GM21576 (cell line): ENCODE measurements at regions not wholly inside any gene's neighbourhood (a gene's known extent, or its start where the extent isn't known, plus 50 kb on each side); places are given as distances from the start of the nearest gene placed in this dataset.
"Not testable (repeated sequence)": the region's sequence is repeated elsewhere in the genome, so short reads cannot be mapped to it uniquely, and the experiment has no call there.

Source experiments
- ATAC-seq: cut with Tn5 transposase; IDR thresholded peaks from one replicate; pipeline ENCODE4 v1.9.1; 2021; ENCODE audit warnings: mild to moderate bottlenecking, moderate library complexity; ENCODE audit not compliant: unreplicated experiment

DNA sequence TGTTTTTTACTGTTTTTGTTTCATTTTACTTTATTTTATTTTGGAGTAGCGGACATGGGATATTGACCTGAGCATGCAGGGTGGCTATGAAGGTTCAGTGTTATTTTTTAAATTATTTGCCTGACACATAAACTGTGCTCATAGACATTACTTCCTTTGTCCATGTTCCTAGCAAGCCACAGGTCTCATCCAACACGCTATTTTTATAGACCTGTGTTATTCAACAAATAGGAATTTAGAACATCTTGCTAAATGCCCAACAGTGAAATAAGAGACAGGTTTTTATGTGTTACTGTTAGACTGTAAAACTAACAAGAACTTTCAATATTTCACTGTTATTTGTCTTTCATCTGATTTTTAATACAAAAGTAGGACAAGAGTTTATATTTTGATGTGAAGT is 756.4 kb downstream of the KCNT2 start:
- ATAC-seq, result no peak

GRCh38 chr1:195851016-195851601 is 757.1 kb downstream of the KCNT2 start:
- ATAC-seq, result no peak

DNA sequence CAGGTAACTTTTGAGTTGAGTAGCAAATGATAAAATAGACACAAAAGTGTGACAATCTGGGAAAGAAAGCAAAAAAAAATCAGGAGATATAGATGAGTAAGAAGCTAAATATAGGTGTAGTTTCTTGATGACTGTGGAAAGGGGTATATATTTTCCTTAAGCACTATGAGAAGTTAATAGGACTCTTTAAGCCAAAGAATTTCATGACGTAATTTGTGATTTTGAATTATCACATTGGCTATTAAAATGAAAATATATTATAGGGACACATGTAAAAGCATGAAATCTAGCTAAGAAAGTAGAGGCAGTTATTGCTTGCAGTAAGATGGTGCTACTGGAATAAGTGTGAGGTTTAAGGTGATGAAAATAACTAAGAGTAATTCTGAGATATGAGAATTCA is 759.1 kb downstream of the KCNT2 start:
- ATAC-seq, result no peak

GRCh38 chr1:195847957-195848875 is 760.0 kb downstream of the KCNT2 start:
- not testable (repeated sequence) for ATAC-seq

DNA sequence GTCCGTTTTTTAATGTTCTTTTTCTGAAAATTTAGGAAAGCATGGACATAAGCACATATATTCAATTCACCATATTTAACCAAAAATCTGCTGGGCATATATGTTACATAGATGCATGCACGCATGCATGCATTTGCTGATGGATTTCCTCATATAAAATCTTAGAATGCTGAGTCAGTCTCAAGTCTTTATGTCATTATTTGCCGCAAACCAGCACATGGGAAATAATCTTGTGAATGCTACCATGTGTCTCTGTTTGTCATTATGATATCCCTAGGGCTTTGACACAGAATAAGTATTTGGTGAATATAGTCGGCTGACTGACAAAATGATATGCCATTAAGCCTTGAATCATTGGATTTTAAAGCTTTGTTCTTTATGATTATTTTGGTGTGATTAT is 776.5 kb downstream of the KCNT2 start:
- ATAC-seq, result no peak

- ATAC-seq, result no peak
Measured at GRCh38 chr1:195828325-195828724, 779.9 kb downstream of the KCNT2 start.

DNA sequence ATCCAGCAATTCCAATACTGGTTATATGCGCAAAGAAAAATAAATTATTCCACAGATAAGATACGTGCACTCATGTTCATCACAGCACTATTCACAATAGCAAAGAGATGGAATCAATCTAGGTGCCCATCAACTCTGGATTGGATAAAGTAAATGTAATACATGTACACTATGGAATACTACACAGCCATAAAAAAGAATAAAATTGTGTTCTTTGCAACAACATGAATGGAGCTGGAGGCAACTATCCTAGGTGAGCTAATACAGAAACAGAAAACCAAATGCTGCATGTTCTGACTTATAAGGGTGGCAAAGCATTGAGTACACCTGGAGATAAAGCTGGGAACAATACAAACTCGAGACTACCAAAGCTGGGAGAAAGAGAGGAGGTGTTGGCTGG is 787.3 kb downstream of the KCNT2 start:
- ATAC-seq, result no peak

GRCh38 chr1:195806060-195806459 is 802.2 kb downstream of the KCNT2 start:
- ATAC-seq, result no peak

DNA sequence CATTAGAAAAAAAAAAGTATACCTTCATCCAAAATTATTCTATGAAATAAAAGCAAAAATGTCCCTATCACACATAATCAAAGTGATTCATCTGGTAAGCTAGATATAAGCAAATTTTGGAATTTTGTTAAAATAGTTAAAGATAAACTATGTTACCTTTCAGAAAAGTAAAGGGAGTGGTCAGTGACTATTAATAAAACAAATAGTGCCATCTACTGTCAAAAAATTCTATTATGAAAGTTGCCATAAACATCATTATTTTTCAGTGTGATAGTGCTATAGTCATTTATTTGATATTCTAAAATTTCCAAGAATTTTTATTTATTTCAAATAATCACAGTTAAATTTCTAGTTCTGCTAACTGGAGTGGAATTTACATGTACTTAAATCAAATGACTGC is 803.7 kb downstream of the KCNT2 start:
- ATAC-seq, result no peak

GRCh38 chr1:195799016-195799415 is 809.2 kb downstream of the KCNT2 start:
- no peak for ATAC-seq

DNA sequence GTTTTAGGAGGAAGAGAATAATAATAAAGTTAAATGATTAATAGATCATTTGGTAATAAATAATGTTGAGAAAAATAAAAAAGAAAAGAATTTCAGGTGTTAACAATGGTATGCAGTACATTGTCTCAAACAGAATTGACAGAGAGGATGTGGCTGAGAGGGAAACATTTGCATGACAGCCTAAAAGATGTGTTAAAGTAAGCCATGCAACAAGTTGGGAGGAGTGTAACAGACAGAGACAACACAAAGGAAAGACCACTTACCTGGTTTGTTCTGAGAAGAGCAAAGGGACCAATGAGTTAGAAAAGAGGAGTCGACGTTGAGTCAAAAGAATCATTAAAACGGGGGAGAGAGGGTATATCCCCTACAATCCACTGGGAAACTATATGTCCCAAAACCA is 814.0 kb downstream of the KCNT2 start:
- ATAC-seq, result no peak

DNA sequence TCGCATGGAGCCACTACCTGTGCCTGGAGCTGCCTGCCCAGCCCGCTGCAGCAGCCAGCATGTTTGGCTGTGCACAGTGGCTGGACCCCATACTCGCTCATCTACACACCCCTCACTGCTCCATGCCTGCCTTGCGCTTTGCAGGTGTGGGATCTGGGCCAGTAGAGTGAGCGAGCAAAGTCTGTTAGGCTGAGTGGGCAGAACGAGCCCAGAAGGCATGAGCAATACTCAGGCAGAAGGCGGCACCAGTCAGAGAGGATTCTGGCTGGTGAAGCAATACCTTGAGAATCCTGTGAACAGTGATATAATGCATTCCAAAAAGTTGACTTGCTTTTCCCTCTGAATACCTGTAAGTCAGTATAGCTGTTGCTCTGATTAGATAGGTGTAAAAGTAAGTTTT is 816.4 kb downstream of the KCNT2 start:
- no peak for ATAC-seq

DNA sequence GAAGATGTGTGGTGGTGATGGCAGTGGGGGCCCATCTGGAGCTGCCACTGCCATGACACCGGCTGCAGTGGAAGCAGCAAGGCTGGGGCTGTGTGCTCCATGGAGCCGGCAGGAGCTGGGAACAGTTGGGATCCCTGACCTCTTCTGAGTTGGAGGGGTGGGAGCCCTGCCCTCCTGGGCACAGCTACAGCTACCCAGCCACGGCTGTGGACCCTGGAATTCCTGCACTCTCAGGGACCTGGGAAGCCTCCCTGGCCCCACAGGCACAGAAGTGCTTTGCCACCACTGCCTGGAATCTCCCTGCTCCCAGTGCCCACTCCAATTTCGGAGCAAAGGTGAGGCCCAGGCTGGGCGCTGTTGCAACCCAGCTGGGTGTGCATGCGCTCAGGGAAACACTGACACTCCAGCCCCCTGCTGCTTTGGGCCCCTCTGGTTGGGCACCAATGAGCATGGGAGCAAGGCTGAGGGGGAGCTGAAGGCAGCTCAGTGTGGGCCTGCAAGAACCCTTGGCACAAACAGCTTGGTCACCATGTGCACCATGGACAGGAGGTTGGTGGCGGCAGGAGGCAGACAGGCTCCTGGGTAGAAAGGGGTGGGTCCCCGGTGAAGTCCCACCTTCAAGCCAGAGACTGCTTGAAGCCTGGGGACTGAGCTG is 817.6 kb downstream of the KCNT2 start:
- no peak for ATAC-seq

GRCh38 chr1:195789321-195789720 is 818.9 kb downstream of the KCNT2 start:
- ATAC-seq, result no peak

- ATAC-seq, result no peak
Measured at GRCh38 chr1:195788721-195789120, 819.5 kb downstream of the KCNT2 start.

- no peak for ATAC-seq
Measured at GRCh38 chr1:195785830-195786229, 822.4 kb downstream of the KCNT2 start.

GRCh38 chr1:195773931-195774330 is 834.3 kb downstream of the KCNT2 start:
- no peak for ATAC-seq

- ATAC-seq, result no peak
Measured at GRCh38 chr1:195769461-195769860, 838.8 kb downstream of the KCNT2 start.

DNA sequence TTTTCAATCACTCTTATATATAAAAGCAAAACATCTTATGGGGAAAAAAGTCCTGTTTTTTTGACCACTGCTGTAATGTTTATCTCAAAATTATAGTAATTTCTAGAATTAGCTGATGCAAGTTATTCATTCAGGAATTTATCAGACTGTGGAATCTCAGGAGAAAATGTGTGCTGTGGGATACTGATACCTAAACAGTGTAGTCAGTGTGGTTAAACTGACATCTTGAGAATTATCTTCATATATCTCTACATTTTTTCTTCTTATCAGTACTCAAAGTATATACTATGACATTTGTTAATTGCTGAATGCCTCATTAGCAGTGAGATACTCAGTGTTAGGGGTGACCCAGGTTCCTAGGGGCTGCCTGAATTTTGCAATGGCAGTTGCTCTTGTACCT is 839.3 kb downstream of the KCNT2 start:
- ATAC-seq, result no peak

DNA sequence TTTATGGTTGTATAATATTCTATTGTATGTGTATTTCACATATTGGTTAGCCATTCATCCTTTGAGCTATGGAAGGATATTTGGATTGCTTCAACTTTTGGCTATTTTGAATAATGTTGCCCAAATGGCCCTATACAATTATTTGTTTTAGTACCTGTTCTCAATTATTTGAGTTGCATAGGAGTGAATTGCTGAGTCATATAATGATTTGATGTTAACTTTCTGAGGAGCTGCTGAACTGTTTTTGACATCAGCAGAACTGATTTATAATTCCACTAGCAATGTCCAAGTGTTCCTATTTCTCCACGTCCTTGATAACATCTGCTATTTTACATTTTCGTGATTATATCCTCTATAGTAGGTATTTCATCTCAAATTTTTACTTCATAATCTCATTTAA is 839.9 kb downstream of the KCNT2 start:
- no peak for ATAC-seq

DNA sequence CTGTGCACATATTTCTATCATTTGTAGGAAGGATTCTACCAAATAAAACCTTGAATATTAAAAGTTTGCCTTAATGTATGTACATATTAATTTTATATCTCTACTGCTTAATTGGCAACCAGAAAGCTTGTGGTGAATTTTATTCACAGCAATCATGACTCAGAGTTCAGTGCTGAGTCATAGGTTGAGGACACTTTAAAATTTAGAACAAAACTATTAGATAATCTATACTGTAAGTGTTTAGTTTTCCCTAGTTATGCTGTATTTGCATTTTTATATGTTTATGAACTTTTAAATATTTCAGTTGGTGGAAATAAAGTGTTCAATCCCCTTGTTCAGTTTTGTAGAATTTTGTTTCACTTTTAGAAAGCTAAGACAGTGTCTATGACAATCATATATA is 841.5 kb downstream of the KCNT2 start:
- no peak for ATAC-seq

GRCh38 chr1:195765099-195765498 is 843.1 kb downstream of the KCNT2 start:
- ATAC-seq, result no peak
